Muscle of leg (tissue), 3 donors: ENCODE measurements at regions not wholly inside any gene's neighbourhood (a gene's known extent, or its start where the extent isn't known, plus 50 kb on each side); places are given as distances from the start of the nearest gene placed in this dataset.
"Not testable (repeated sequence)": the region's sequence is repeated elsewhere in the genome, so short reads cannot be mapped to it uniquely, and the experiment has no call there.

Experiments used
- DNase-seq: peaks from one replicate; pipeline ENCODE4 v3.0.0; 2013
- H3K27ac ChIP-seq: one replicate; pipeline ENCODE4 v1.5.1; 2013; ENCODE audit warnings: mild to moderate bottlenecking, low read length, control low read depth
- H3K27me3 ChIP-seq: one replicate; pipeline ENCODE4 v1.6.1; 2013; ENCODE audit warnings: low read length; ENCODE audit not compliant: control insufficient read depth, insufficient read depth
- H3K36me3 ChIP-seq: one replicate; pipeline ENCODE4 v1.6.1; 2013; ENCODE audit warnings: low read length; ENCODE audit not compliant: control insufficient read depth, insufficient read depth
- H3K4me1 ChIP-seq: one replicate; pipeline ENCODE4 v1.6.1; 2013; ENCODE audit warnings: low read length; ENCODE audit not compliant: control insufficient read depth, insufficient read depth
- H3K4me3 ChIP-seq: one replicate; pipeline ENCODE4 v1.5.1; 2013; ENCODE audit warnings: low read length, control low read depth
- H3K9me3 ChIP-seq: replicated peaks from 2 replicates; pipeline ENCODE4 v1.6.1; 2013; ENCODE audit warnings: low read depth, low read length; ENCODE audit not compliant: control insufficient read depth
- WGBS: methylation state at CpG from one replicate; pipeline ENCODE4 v1.1.5; 2013; ENCODE audit warnings: missing lambda C conversion rate; ENCODE audit not compliant: insufficient coverage; 5-methylcytosine and 5-hydroxymethylcytosine counted together

DNA sequence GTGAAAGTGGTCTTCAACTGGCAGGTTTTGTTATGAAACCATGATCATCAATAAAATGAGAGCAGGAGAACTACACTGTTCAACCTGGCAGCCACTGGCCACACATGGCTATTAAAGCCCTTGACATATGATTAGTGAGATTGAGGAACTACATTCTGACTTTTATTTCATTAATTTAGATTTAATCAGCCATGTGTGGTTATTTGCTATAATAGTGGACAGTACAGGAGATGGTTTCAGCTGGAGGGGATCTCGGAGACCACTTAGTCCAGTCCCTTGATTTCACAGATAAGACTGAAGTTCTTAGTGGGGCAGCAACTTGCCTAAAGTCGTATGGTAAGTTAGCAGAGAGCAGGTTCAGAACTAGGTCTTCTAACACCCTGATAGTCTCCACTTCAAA, 111.7 kb upstream of the BMPER start:
- Histone ChIP-seq H3K27ac (no peak overlapping the region), H3K4me1 (no peaks in the 10 kb centered on the region), H3K27me3 (no peaks in the 10 kb centered on the region), H3K36me3 (no peaks in the 10 kb centered on the region), H3K4me3 (no peak overlapping the region), H3K9me3 (no peaks in the 10 kb centered on the region)
- no peak for DNase-seq
- WGBS, result 100% methylated on average over 1 of the region's 2 CpGs

DNA sequence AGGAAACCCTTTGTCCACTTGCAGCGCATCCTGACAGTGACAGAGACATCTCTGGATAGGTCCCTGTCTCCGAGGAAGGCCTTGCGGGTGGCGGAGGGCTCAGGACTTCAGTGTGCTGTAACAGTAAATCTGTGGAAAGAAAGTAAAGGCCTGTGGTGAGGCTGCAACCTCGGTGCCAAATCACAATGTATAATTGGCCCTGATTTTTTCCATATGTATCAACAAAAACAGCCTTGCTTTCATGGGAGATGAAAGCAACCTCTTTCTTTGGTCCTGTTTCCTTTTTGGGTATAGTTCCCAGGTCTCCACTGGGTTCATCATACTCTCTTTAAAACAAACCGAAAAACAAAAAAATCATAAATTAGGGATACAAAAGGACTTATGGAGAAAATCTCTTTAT, 110.9 kb upstream of the BMPER start:
- H3K27me3 ChIP-seq, result no peaks in the 10 kb centered on the region
- DNase-seq, result no peak
- 96% methylated on average over 4 of the region's 6 CpGs for WGBS
- no peaks in the 10 kb centered on the region for H3K4me1 ChIP-seq
- no peak overlapping the region for H3K4me3 ChIP-seq
- no peaks in the 10 kb centered on the region for H3K36me3 ChIP-seq
- no peaks in the 10 kb centered on the region for H3K9me3 ChIP-seq
- H3K27ac ChIP-seq, result no peak overlapping the region

DNA sequence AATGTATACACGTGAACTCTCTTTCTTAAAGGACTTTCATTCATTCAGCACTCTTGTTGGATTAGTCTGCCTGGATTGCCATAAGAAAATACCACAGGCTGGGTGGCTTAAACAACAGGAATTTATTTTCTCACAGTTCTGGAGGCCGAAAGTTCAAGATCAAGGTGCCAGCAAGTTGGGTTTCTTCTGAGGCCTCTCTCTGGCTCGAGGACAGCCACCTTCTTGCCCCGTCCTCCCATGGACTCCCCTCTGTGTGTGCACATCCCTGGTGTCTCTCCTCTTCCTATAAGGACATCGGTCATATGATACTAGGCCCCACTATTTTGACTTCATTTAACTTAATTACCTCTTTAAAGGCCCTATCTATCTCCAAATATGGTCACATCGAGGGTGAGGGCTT, 110.4 kb upstream of the BMPER start:
- Histone ChIP-seq H3K4me3 (no peak overlapping the region), H3K36me3 (no peaks in the 10 kb centered on the region), H3K27ac (no peak overlapping the region), H3K4me1 (no peaks in the 10 kb centered on the region), H3K9me3 (no peaks in the 10 kb centered on the region), H3K27me3 (no peaks in the 10 kb centered on the region)
- no peak for DNase-seq
- 91% methylated on average over 4 of the region's 6 CpGs for WGBS

DNA sequence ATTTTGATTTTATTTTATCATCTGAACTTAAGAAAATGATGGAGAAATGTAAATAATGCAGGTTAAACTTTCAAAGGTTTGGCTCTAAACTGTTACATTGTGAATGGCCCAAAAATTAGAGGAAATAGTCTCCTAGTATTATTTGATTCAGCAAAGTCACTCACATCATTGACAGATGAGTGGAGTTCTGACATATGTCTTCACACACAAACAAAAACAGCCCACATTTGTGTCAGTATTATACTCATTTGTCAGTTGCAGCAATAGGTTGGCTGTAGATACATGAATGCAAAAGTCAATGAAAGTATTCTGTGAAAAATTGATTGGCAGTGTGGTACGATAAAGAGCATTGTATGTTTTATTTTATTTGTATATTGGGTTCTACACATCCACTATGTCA, 108.8 kb upstream of the BMPER start:
- Histone ChIP-seq H3K36me3 (no peaks in the 10 kb centered on the region), H3K27ac (no peak overlapping the region), H3K9me3 (no peaks in the 10 kb centered on the region), H3K27me3 (no peaks in the 10 kb centered on the region), H3K4me3 (no peak overlapping the region), H3K4me1 (no peaks in the 10 kb centered on the region)
- no peak for DNase-seq
- WGBS, result no CpG with 5 or more reads among the region's 1 CpG

DNA sequence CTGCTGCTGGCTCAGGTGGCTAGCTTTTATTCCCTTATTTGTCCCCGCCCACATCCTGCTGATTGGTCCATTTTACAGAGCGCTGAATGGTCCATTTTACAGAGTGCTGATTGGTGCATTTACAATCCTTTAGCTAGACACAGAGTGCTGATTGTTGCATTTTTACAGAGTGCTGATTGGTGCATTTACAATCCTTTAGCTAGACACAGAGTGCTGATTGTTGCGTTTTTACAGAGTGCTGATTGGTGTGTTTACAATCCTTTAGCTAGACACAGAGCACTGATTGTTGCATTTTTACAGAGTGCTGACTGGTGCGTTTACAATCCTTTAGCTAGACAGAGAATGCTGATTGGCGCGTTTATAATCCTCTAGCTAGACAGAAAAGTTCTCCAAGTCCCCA, 107.8 kb upstream of the BMPER start:
- not testable (repeated sequence) for H3K4me3 ChIP-seq, H3K9me3 ChIP-seq, H3K27me3 ChIP-seq, H3K4me1 ChIP-seq, DNase-seq, H3K36me3 ChIP-seq, H3K27ac ChIP-seq
- 89% methylated on average over 4 of the region's 6 CpGs for WGBS

DNA sequence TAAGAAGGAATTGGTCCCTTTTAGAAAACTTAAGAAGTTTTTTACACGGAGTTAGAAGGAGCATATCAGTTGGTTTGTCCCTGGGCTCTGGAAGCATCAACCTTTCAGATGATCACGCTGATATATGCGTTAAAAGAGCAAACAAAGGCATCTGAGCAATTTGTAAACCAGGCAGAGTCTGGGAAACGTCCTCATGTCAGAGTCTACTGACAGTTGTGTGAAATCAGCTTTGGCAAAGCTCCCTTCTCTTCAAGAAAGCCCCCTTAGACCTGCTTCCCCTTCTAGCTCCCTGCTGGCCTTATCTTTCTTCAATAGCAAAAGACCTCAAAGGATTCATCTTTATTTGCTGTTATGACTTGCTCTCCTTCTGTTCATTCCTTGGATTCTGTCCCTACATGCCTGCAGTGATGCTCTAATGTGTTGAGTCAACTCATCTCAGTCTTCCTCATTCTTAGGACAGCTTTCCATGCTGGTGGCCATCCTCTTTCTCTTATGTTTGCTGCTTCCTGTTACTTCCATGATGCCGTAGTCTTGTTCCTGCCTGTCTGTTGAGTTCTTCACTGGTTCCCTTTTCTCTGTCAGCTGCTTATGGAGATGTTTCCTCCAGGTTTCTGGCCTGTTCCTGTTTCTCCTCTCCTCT, 106.5 kb upstream of the BMPER start:
- no peaks in the 10 kb centered on the region for H3K4me1 ChIP-seq
- H3K27ac ChIP-seq, result no peak overlapping the region
- H3K9me3 ChIP-seq, result no peaks in the 10 kb centered on the region
- no peak overlapping the region for H3K4me3 ChIP-seq
- no peaks in the 10 kb centered on the region for H3K36me3 ChIP-seq
- no peaks in the 10 kb centered on the region for H3K27me3 ChIP-seq
- WGBS, result 53% methylated on average over 4 of the region's 5 CpGs
- no peak for DNase-seq

DNA sequence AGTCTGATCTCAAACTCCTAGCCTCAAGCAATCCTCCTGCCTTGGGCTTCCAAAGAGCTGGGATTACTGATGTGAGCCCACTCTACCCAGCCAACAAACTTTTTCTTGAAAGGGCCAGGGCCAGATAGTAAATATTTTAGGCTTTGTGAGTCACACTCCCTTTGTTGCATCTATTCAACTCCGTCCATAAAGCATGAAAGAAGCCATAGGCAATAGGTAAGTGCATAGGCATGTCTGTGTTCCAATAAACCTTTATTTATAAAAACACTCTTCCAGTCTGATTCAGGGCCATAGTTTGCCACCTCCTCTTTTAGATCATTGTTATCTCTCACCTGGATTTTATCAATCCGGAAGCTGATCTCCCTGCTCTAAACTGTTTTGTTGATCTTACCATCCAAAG, 105.6 kb upstream of the BMPER start:
- no CpG with 5 or more reads among the region's 2 CpGs for WGBS
- Histone ChIP-seq H3K9me3 (no peaks in the 10 kb centered on the region), H3K4me1 (no peaks in the 10 kb centered on the region)

DNA sequence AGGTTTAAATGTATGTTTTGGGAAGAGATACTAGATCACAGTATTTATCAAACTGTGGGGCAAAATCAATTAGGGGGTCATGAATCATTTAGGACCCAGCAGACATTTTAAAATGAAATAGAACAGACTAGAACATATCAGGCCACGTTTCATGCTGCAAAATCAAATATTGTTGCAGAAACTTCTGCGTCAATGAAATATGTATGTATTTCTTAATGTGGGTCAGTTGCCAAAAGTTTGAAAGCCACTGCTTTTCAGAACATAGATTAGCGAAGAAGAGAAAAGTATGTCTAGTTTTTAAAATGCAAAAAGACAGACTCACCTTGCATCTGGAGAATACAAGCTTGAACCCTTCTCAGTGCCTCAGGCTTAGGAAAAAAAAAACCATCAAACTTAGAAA, 102.7 kb upstream of the BMPER start:
- no peaks in the 10 kb centered on the region for H3K9me3 ChIP-seq
- H3K27ac ChIP-seq, result no peak overlapping the region
- H3K4me1 ChIP-seq, result peaks cover 2% of the 10 kb centered on the region
- no peaks in the 10 kb centered on the region for H3K27me3 ChIP-seq
- H3K36me3 ChIP-seq, result no peaks in the 10 kb centered on the region
- no peak for DNase-seq
- H3K4me3 ChIP-seq, result no peak overlapping the region
- WGBS, result no CpG with 5 or more reads among the region's 3 CpGs

More for the DNA sequence above, 105.6 kb upstream of the BMPER start:
- no peaks in the 10 kb centered on the region for H3K36me3 ChIP-seq
- H3K27ac ChIP-seq, result no peak overlapping the region
- no peaks in the 10 kb centered on the region for H3K27me3 ChIP-seq
- DNase-seq, result no peak
- no peak overlapping the region for H3K4me3 ChIP-seq

DNA sequence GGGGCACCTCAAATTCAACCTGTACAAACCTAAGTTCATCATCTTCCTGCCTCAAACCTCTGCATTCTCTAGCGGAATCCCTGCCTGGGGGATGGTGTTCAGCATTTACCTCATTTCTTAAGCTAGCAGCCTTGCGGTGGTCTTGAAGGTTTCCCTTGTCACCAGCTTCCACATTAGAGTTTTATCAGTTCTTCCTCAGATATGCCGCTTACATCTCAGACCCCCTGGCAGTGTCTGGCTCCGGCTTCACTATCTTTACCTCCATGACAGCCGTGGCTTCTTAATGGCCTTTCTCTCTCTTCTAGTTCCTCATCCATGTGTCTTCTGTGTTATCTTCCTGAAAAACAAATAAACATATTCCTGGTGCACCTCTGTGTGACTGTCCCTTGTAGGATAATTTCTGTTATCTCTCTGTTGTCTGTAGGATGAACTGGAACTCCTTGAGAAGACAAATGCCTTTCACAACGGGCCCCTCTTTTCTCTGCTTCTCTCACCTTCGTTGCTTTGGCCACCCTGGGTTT, 101.1 kb upstream of the BMPER start:
- Histone ChIP-seq H3K27me3 (no peaks in the 10 kb centered on the region), H3K9me3 (no peaks in the 10 kb centered on the region)
- no peak for DNase-seq

DNA sequence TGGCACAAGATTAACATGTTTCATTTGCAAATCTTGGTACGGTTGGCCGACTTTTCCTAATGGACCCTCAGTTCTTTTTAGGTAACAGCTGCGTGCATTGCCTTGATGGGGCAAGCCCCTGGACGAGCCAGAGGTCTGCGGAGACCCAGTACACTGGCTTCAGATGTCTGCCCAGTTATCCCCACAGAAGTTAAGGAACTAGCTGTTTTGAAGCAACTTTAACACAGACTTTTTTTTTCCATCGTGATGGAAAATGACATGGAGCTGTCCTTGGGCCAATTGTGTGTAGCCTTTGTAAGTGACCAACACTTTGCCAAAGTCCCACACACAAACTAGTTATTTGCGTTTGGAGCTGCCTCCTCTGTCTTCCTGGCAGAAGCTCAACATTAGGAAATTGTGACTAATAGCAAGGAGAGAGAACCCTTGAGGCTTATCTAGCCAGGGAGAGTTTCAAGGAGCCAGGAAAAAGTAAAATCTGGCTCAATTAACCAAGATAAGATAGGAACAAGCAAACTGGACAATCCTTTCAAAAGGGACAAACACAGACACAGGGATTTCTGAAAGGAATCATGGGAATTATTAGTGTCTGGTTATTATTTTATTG, 99.6 kb upstream of the BMPER start:
- DNase-seq, result peak; percentile 73
- Histone ChIP-seq H3K27me3 (no peaks in the 10 kb centered on the region), H3K27ac (no peak overlapping the region), H3K36me3 (no peaks in the 10 kb centered on the region), H3K4me3 (no peak overlapping the region), H3K9me3 (no peaks in the 10 kb centered on the region), H3K4me1 (peaks cover 5% of the 10 kb centered on the region)
- WGBS, result 66% methylated on average over 5 of the region's 7 CpGs

More for the DNA sequence above, 101.1 kb upstream of the BMPER start:
- WGBS, result 77% methylated on average over 7 of the region's 7 CpGs
- Histone ChIP-seq H3K4me3 (no peak overlapping the region), H3K36me3 (no peaks in the 10 kb centered on the region), H3K27ac (no peak overlapping the region), H3K4me1 (peaks cover 2% of the 10 kb centered on the region)
